Choroid plexus epithelial cell (primary cell): ENCODE measurements at regions not wholly inside any gene's neighbourhood (a gene's known extent, or its start where the extent isn't known, plus 50 kb on each side); places are given as distances from the start of the nearest gene placed in this dataset.
A peak's percentile ranks its signal among the peaks of the same experiment; 100 is the strongest.

Source experiments
- DNase-seq: peaks from one replicate; pipeline ENCODE4 v3.0.0-alpha.2; 2010; ENCODE audit warnings: low read depth
- H3K4me3 ChIP-seq: 2 replicates; pipeline ENCODE4 v1.5.1; 2011; ENCODE audit warnings: low read depth, mild to moderate bottlenecking, control low read depth, low read length, moderate library complexity
- CTCF ChIP-seq: conservative IDR thresholded peaks from 2 replicates; pipeline ENCODE4 v1.5.1; 2011; ENCODE audit warnings: low read depth, mild to moderate bottlenecking, control low read depth, inconsistent platforms, low read length, moderate library complexity

DNA sequence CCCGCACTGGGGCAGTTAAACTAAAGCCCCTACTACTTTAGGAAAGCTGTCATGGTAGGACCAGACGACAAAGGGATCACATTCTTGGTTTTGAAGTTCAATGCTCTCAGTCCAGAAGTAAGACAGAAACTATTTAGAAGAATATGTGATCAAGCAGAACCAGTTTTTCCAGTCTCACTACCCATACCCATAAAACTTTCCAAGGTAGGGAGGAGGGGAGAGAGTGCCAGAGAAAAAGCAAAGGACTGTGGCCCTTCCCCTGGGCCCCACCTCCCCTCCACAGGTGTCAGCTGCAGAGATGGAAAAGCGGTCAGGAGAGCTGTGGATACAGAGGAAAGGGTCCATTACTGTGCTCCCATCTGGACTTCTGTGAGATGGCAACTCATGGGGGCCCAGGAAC is 587.1 kb downstream of the SOX6 start:
- no peak overlapping the region for H3K4me3 ChIP-seq
- DNase-seq, result no peak
- no peak for TF ChIP-seq CTCF

DNA sequence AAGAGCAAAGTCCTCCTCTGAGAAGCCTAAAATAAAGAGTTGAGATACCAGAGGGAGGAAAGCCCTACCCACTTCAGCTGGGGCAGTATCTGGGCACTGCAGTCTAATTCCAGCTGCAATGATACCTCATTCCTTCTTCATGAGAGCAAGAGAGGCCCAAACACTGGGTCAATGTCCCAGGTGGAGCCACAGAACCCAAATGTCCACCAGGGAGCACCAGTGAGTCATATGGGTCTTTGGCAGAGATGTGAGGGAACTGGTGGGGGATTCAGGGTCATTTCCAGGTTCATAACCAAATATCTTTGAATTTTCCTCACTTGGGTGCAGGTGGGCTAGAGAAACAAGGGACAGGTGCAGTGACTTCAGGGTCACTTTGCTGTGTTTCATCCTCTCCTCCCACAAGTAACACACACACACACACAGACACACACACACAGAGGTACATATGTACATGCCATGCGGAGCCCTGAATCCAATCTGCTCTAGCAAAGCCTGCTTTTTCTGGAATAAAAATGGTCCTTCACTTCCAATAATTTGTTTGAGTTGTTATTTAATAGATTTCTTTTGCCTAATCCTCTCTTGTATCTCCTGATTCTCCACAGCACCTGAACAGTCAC is 585.4 kb downstream of the SOX6 start:
- no peak overlapping the region for H3K4me3 ChIP-seq
- TF ChIP-seq CTCF, result peak; percentile 83
- peak; percentile 58 for DNase-seq

GRCh38 chr11:15772547-15772946 is 583.8 kb downstream of the SOX6 start:
- DNase-seq, result no peak
- no peak overlapping the region for H3K4me3 ChIP-seq
- TF ChIP-seq CTCF, result no peak

GRCh38 chr11:15772981-15773380 is 583.4 kb downstream of the SOX6 start:
- no peak for DNase-seq
- no peak for TF ChIP-seq CTCF
- H3K4me3 ChIP-seq, result no peak overlapping the region

DNA sequence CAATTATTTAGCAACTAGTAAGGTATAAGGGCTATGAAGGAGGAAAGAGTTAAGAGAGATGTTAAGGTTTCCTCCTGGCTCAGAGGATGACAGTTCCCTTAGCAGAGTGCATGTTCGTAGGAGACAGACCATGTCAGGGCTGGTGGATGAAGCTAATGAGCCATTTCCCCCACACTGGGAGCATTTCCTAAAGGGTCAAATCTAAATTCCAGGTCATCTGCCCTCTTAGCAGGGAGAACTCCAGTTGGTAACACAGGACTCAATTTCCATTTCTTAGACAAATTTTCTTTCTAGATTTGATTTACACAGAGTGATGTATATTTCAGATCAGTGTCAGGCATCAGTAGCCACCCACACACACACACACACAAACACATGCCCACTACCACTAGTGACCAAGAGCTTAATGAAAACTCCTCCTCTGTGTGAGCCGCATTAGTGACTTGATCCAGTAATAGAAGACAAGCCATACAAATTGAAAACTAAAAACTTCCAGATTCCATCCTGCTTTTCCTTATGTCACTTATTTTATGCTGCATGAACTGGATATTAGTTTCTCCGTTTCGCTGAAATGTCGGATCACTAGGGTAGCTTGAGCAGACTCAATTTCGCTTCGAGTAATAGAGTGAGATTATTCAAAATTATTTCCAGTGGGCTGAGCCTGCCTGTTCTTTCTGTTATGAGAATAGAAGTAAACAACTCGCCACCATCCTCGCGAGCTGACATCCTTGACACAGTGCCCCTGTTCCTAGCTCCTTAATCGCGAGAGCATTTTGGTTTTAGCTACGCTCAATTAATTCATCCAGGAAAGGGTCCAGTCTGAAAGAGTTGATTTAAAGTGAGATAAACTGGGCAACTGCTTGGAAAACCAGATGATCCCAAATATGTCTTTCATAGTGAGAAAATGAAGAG is 582.6 kb downstream of the SOX6 start:
- DNase-seq, result no peak
- no peak overlapping the region for H3K4me3 ChIP-seq
- TF ChIP-seq CTCF, result no peak

DNA sequence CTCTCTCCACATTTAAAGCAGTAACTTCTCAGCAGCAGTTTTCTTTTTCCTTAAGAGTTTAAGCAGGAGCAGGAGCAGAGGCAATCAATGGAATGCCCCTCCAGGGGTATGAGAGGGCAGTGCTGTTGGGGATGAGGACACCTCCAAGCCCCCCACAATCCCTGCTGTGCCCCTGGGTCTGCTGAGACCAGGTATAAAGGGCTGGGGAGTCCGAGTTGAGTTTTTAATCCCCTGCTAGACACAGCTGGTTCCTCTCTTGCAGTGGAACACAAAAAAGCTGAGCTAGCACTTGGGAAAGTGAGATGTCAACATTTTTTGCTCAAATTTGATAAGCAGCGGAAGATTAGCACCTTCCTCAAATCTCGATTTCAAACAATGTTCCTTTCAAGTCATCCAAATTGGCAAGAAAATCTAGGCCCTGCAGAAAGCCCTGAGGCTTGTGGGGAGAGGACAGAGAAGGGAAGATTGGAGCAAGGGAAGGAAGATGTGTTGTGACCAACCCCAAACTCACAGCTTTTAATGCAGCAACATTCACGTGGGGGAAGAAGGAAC is 581.9 kb downstream of the SOX6 start:
- no peak for TF ChIP-seq CTCF
- no peak for DNase-seq
- no peak overlapping the region for H3K4me3 ChIP-seq
